ENCODE measurements at regions not wholly inside any gene's neighbourhood (a gene's known extent, or its start where the extent isn't known, plus 50 kb on each side); places are given as distances from the start of the nearest gene placed in this dataset.

DNA sequence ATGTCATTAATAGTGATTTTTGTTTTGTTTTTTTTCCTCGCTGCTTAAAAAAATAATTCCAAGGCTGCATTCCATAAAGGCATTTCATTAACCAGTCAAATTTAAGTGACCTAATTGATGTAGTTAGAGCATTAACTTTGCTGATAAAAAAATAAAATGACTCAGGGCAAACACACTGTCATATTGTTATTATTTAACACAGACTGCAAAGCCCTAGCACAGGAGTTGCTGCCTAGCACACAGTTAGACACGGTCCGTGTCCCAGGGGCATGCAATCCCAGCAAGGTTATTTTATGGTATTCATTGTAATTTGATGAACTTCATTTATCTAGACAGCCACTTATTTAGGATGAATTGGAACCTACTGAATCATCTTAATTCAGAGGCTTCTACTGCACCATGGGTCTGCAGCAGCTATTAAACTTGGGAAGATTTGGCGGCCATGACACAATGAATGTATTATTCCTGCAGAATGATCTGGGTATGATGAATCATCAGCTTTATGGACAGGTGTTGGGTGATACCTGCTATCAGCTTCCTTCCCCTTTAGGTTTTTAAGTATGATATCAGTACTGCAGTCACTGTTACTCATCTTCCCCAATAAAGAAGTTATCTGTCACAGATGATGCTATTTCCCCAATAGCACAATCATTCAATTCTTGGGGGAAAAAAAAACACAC lies 182.7 kb downstream of the PPARGC1A start:
- Histone ChIP-seq H3K79me2 (ENCODE audit: insufficient read depth, low read depth) (no peaks in the 10 kb centered on the region), H3K27me3 (ENCODE audit: insufficient read depth, low read depth) (no peaks in the 10 kb centered on the region), H2AFZ (ENCODE audit: low read depth) (no peak overlapping the region), H3K4me3 (IDR thresholded peaks at IDR 0.05; ENCODE audit: insufficient read depth, low read depth, low read length) (no peak overlapping the region), H3K36me3 (ENCODE audit: insufficient read depth) (no peaks in the 10 kb centered on the region), H3K4me2 (no peak overlapping the region), H3K4me1 (ENCODE audit: low read depth, poor library complexity, severe bottlenecking) (no peaks in the 10 kb centered on the region), H3K27ac (no peak overlapping the region), H3K9ac (no peak overlapping the region), H4K20me1 (ENCODE audit: insufficient read depth) (no peaks in the 10 kb centered on the region)
- TF ChIP-seq, protein P1, sequence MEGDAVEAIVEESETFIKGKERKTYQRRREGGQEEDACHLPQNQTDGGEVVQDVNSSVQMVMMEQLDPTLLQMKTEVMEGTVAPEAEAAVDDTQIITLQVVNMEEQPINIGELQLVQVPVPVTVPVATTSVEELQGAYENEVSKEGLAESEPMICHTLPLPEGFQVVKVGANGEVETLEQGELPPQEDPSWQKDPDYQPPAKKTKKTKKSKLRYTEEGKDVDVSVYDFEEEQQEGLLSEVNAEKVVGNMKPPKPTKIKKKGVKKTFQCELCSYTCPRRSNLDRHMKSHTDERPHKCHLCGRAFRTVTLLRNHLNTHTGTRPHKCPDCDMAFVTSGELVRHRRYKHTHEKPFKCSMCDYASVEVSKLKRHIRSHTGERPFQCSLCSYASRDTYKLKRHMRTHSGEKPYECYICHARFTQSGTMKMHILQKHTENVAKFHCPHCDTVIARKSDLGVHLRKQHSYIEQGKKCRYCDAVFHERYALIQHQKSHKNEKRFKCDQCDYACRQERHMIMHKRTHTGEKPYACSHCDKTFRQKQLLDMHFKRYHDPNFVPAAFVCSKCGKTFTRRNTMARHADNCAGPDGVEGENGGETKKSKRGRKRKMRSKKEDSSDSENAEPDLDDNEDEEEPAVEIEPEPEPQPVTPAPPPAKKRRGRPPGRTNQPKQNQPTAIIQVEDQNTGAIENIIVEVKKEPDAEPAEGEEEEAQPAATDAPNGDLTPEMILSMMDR (conservative IDR thresholded peaks at IDR 0.05; ENCODE audit: low read depth, low read length), result no peak

DNA sequence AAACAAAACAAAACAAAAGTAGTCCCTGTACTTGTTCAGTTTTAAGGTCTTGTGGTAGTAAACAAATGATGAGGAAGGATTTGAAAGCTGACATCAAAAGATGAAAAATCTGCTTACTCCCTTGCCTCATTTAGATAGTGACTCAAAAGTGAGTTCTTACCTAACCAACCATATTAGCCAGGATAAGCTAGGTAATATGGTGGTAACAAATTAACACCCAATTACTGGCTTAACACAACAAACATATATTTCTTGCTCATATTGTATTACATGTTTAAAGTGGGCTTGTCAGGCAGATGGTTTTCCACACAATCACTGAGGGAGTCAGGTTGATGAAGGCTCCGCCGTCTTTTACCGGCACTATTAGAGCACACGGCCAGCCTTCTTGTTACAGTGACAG lies 189.7 kb downstream of the PPARGC1A start:
- no peak overlapping the region for H3K4me3 ChIP-seq (IDR thresholded peaks at IDR 0.05; ENCODE audit: insufficient read depth, low read depth, low read length)
- H3K36me3 ChIP-seq (ENCODE audit: insufficient read depth), result no peaks in the 10 kb centered on the region
- H3K27ac ChIP-seq, result no peak overlapping the region
- no peaks in the 10 kb centered on the region for H3K4me1 ChIP-seq (ENCODE audit: low read depth, poor library complexity, severe bottlenecking)
- no peak overlapping the region for H3K4me2 ChIP-seq
- TF ChIP-seq, protein P1 (conservative IDR thresholded peaks at IDR 0.05; ENCODE audit: low read depth, low read length), result no peak
- no peaks in the 10 kb centered on the region for H3K79me2 ChIP-seq (ENCODE audit: insufficient read depth, low read depth)
- no peaks in the 10 kb centered on the region for H3K27me3 ChIP-seq (ENCODE audit: insufficient read depth, low read depth)
- no peak overlapping the region for H3K9ac ChIP-seq
- no peaks in the 10 kb centered on the region for H4K20me1 ChIP-seq (ENCODE audit: insufficient read depth)
- H2AFZ ChIP-seq (ENCODE audit: low read depth), result no peak overlapping the region

GRCh38 chr4:23697722-23698121 lies 192.1 kb downstream of the PPARGC1A start:
- no peak overlapping the region for H3K9ac ChIP-seq
- no peak overlapping the region for H3K4me2 ChIP-seq
- no peak overlapping the region for H3K4me3 ChIP-seq (IDR thresholded peaks at IDR 0.05; ENCODE audit: insufficient read depth, low read depth, low read length)
- no peaks in the 10 kb centered on the region for H3K27me3 ChIP-seq (ENCODE audit: insufficient read depth, low read depth)
- H3K4me1 ChIP-seq (ENCODE audit: low read depth, poor library complexity, severe bottlenecking), result no peaks in the 10 kb centered on the region
- TF ChIP-seq, protein P1 (conservative IDR thresholded peaks at IDR 0.05; ENCODE audit: low read depth, low read length), result no peak
- no peaks in the 10 kb centered on the region for H4K20me1 ChIP-seq (ENCODE audit: insufficient read depth)
- H2AFZ ChIP-seq (ENCODE audit: low read depth), result no peak overlapping the region
- H3K27ac ChIP-seq, result no peak overlapping the region
- H3K79me2 ChIP-seq (ENCODE audit: insufficient read depth, low read depth), result no peaks in the 10 kb centered on the region
- no peaks in the 10 kb centered on the region for H3K36me3 ChIP-seq (ENCODE audit: insufficient read depth)

- H2AFZ ChIP-seq (ENCODE audit: low read depth), result no peak overlapping the region
- H4K20me1 ChIP-seq (ENCODE audit: insufficient read depth), result no peaks in the 10 kb centered on the region
- TF ChIP-seq, protein P1 (conservative IDR thresholded peaks at IDR 0.05; ENCODE audit: low read depth, low read length), result no peak
- H3K9ac ChIP-seq, result no peak overlapping the region
- no peaks in the 10 kb centered on the region for H3K36me3 ChIP-seq (ENCODE audit: insufficient read depth)
- no peaks in the 10 kb centered on the region for H3K4me1 ChIP-seq (ENCODE audit: low read depth, poor library complexity, severe bottlenecking)
- no peaks in the 10 kb centered on the region for H3K27me3 ChIP-seq (ENCODE audit: insufficient read depth, low read depth)
- H3K4me2 ChIP-seq, result no peak overlapping the region
- no peaks in the 10 kb centered on the region for H3K79me2 ChIP-seq (ENCODE audit: insufficient read depth, low read depth)
- H3K4me3 ChIP-seq (IDR thresholded peaks at IDR 0.05; ENCODE audit: insufficient read depth, low read depth, low read length), result no peak overlapping the region
- no peak overlapping the region for H3K27ac ChIP-seq
Measured at GRCh38 chr4:23697001-23697528, 192.8 kb downstream of the PPARGC1A start.
